Heart left ventricle (tissue), 13 donors: ENCODE measurements at regions not wholly inside any gene's neighbourhood (a gene's known extent, or its start where the extent isn't known, plus 50 kb on each side); places are given as distances from the start of the nearest gene placed in this dataset.

ENCODE experiments used
- POLR2A ChIP-seq, 2 donors: fragments of 450-650 bp; IDR thresholded peaks; one replicate each; pipeline ENCODE4 v1.6.1; 2017; ENCODE audit warnings: antibody characterized with exemption in 2 of 2, mild to moderate bottlenecking in 2 of 2, moderate library complexity in 2 of 2
- TF ChIP-seq, protein P1 (sequence below), 12 donors: fragments of 200-600 bp; sonication (generic) in 4 of 12; IDR thresholded peaks; one replicate each; pipeline versions ENCODE4 v1.5.0 to v1.8.0; 2018 to 2022; ENCODE audit warnings: antibody characterized with exemption in 12 of 12, mild to moderate bottlenecking in 5 of 12
- donor health status: ischemic (EF 13 %, LVEDD 7.1; RV severe dilation, severe dysfunction).
- donor health status: DM: no; HTN: yes; CAD: no.
- donor health status: DM: no; HTN: no; CAD: no.
- donor health status: ischemic (EF 25% LVEDD 6.9; RV normal size, moderate dysfunction).
- donor health status: ischemic (EF 25% LVEDD 5.7; RV mildly dilated, moderate dysfunction).
- donor health status: ischemic (EF 35%, LVEDD 5.7; RV mildly dilated, moderate dysfunction).
- donor health status: nonischemic (EF 11% LVEDD 7.7; RV severe dilation, severe dysfunction).
- donor health status: DM: yes; HTN: yes; CAD: no.
- donor health status: PGD.
- donor health status: ischemic (EF 29% LVEDD 5.4; RV normal size, mild dysfunction).
- donor health status: nonischemic (EF 23%, LVEDD 6.1; RV moderate dilation, normal function).

- TF ChIP-seq, protein P1, sequence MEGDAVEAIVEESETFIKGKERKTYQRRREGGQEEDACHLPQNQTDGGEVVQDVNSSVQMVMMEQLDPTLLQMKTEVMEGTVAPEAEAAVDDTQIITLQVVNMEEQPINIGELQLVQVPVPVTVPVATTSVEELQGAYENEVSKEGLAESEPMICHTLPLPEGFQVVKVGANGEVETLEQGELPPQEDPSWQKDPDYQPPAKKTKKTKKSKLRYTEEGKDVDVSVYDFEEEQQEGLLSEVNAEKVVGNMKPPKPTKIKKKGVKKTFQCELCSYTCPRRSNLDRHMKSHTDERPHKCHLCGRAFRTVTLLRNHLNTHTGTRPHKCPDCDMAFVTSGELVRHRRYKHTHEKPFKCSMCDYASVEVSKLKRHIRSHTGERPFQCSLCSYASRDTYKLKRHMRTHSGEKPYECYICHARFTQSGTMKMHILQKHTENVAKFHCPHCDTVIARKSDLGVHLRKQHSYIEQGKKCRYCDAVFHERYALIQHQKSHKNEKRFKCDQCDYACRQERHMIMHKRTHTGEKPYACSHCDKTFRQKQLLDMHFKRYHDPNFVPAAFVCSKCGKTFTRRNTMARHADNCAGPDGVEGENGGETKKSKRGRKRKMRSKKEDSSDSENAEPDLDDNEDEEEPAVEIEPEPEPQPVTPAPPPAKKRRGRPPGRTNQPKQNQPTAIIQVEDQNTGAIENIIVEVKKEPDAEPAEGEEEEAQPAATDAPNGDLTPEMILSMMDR (IDR thresholded peaks at IDR 0.05), result no peak
- no peak for TF ChIP-seq POLR2A (IDR thresholded peaks at IDR 0.05)
Measured at GRCh38 chr2:106278112-106278876, 84.2 kb upstream of the UXS1 start.
